Activated B cell treated with CpG ODN at 0.5 μM for 24 hours (primary cell): ENCODE measurements at regions not wholly inside any gene's neighbourhood (a gene's known extent, or its start where the extent isn't known, plus 50 kb on each side); places are given as distances from the start of the nearest gene placed in this dataset.

Experiments used
- ATAC-seq: fragments of 200-7000 bp; cut with Tn5 transposase; one replicate; pipeline ENCODE4 v1.10.0; 2021; ENCODE audit warnings: low read depth, mild to moderate bottlenecking, moderate library complexity
- CTCF ChIA-PET: fragments of 350-600 bp; sonication (Branson Sonifier 250); formaldehyde crosslinking; loops from one replicate; lab custom pipeline; 2021; ENCODE audit warnings: antibody characterized with exemption; lab: Charles Lee
- POLR2A ChIA-PET: fragments of 350-600 bp; sonication (Branson Sonifier 250); formaldehyde crosslinking; loops from one replicate; lab custom pipeline; 2021; ENCODE audit warnings: antibody characterized with exemption; lab: Charles Lee
- DNase-seq: peaks from one replicate; pipeline ENCODE4 v3.0.0; 2022
- H3K27ac Mint-ChIP-seq: one replicate; pipeline ENCODE4 v1.8.0; 2020; ENCODE audit warnings: mixed read lengths
- H3K27me3 Mint-ChIP-seq: one replicate; pipeline ENCODE4 v1.8.0; 2021; ENCODE audit warnings: mixed read lengths
- H3K36me3 Mint-ChIP-seq: one replicate; pipeline ENCODE4 v1.8.0; 2021; ENCODE audit warnings: low read depth, mixed read lengths
- H3K4me1 Mint-ChIP-seq: one replicate; pipeline ENCODE4 v1.8.0; 2021; ENCODE audit warnings: mixed read lengths
- H3K4me3 Mint-ChIP-seq: one replicate; pipeline ENCODE4 v1.8.0; 2020; ENCODE audit warnings: mild to moderate bottlenecking, mixed read lengths
- H3K9me3 Mint-ChIP-seq: one replicate; pipeline ENCODE4 v1.8.0; 2020; ENCODE audit warnings: mixed read lengths
- intact Hi-C: fragments of 100-400 bp; cut with micrococcal nuclease; formaldehyde crosslinking; loops from one replicate; pipeline ENCODE4 v1.15.1; 2024
- TF ChIP-seq, protein P1 (sequence below): fragments of 200-600 bp; IDR thresholded peaks from one replicate; pipeline ENCODE4 v1.8.0; 2022; ENCODE audit warnings: antibody characterized with exemption, mild to moderate bottlenecking

DNA sequence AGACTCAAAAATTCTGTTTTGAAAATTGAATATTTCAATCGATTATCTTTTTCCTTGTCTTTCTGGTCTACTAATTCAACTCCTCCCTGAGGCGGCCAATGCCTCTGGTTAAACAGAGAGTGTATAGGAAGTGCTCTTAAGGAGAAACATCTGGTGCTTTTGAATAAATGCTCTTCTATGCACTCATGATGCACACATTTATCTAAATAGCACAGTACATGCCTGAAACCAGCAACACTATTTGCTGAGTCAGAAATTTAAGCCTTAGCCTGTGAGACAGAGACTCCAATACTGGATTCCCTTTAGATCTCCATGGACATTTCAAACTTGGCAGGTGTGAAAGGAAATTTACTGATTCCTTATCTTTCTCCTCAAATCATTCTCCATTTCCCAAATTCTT lies 118.6 kb downstream of the SLIT2 start:
- no peaks in the 10 kb centered on the region for H3K36me3 Mint-ChIP-seq
- ATAC-seq (no peak), DNase-seq (no peak)
- no peak overlapping the region for H3K4me3 Mint-ChIP-seq
- intact Hi-C loops: no loop called here
- CTCF ChIA-PET: no interaction called here
- no peaks in the 10 kb centered on the region for H3K4me1 Mint-ChIP-seq
- H3K9me3 Mint-ChIP-seq: no peaks in the 10 kb centered on the region
- TF ChIP-seq, protein P1, sequence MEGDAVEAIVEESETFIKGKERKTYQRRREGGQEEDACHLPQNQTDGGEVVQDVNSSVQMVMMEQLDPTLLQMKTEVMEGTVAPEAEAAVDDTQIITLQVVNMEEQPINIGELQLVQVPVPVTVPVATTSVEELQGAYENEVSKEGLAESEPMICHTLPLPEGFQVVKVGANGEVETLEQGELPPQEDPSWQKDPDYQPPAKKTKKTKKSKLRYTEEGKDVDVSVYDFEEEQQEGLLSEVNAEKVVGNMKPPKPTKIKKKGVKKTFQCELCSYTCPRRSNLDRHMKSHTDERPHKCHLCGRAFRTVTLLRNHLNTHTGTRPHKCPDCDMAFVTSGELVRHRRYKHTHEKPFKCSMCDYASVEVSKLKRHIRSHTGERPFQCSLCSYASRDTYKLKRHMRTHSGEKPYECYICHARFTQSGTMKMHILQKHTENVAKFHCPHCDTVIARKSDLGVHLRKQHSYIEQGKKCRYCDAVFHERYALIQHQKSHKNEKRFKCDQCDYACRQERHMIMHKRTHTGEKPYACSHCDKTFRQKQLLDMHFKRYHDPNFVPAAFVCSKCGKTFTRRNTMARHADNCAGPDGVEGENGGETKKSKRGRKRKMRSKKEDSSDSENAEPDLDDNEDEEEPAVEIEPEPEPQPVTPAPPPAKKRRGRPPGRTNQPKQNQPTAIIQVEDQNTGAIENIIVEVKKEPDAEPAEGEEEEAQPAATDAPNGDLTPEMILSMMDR: no peak
- POLR2A ChIA-PET: no interaction called here
- H3K27me3 Mint-ChIP-seq: no peaks in the 10 kb centered on the region
- no peak overlapping the region for H3K27ac Mint-ChIP-seq

DNA sequence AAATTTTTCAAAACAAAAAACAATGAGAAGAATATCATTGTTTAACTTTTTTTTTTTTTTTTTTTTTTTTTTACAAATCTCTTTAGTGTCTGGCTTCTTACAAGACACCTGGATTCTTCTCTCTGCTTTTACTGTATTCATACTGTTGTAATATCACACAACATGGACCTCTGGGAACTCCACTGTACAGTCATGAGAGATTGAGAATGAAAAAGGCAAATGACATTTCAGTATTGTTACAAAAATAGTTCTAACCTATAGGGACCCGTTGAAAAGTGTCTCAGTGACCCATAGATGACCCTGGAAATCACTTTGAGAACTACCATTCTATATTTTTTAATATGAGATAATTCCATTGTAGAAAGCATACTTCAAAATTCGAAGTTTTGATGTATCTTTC lies 124.4 kb downstream of the SLIT2 start:
- H3K9me3 Mint-ChIP-seq: no peaks in the 10 kb centered on the region
- TF ChIP-seq, protein P1: no peak
- CTCF ChIA-PET: no interaction called here
- H3K27ac Mint-ChIP-seq: no peak overlapping the region
- POLR2A ChIA-PET: no interaction called here
- no peaks in the 10 kb centered on the region for H3K27me3 Mint-ChIP-seq
- ATAC-seq: no peak
- H3K4me3 Mint-ChIP-seq: no peak overlapping the region
- DNase-seq: no peak
- no peaks in the 10 kb centered on the region for H3K36me3 Mint-ChIP-seq
- intact Hi-C loops: no loop called here
- H3K4me1 Mint-ChIP-seq: no peaks in the 10 kb centered on the region

DNA sequence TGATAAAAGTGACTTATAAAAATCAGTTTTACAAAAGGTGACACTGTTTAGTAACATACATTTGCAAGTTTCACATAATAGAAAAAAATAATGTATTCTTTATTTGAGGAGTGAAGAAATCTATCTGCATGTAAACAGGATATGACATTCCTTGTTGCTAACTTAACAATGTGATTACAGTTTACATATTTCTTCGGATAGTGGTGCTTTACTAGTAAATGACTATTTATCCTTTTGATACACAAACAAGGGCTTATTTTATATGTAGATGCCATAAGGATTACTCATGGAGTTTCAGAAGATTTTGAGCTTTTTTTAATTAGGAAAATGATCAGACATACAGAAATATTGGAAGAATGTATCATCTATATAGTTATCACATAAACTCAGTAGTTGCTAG lies 126.5 kb downstream of the SLIT2 start:
- Mint-ChIP-seq H3K4me3 (no peak overlapping the region), H3K4me1 (no peaks in the 10 kb centered on the region), H3K36me3 (no peaks in the 10 kb centered on the region), H3K27ac (no peak overlapping the region), H3K9me3 (no peaks in the 10 kb centered on the region), H3K27me3 (no peaks in the 10 kb centered on the region)
- TF ChIP-seq, protein P1: no peak
- intact Hi-C loops: no loop called here
- ChIA-PET POLR2A (no interaction called here), CTCF (no interaction called here)
- ATAC-seq: no peak
- no peak for DNase-seq

DNA sequence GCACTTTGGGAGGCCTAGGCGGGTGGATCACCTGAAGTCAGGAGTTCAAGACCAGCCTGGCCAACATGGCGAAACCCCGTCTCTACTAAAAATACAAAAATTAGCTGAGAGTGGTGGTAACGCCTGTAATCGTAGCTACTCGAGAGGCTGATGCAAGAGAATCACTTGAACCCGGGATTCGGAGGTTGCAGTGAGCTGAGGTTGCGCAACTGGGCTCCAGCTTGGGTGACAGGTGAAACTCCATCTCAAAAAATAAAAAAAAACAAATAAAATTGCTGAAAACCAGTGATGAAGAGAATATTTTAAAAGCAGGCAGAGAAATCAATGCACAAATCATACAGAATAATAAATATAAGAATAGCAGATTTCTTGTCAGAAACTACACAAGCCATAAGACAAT lies 129.3 kb downstream of the SLIT2 start:
- H3K27me3 Mint-ChIP-seq: no peaks in the 10 kb centered on the region
- POLR2A ChIA-PET: no interaction called here
- no peaks in the 10 kb centered on the region for H3K4me1 Mint-ChIP-seq
- ATAC-seq: no peak
- H3K27ac Mint-ChIP-seq: no peak overlapping the region
- no peaks in the 10 kb centered on the region for H3K36me3 Mint-ChIP-seq
- TF ChIP-seq, protein P1: no peak
- intact Hi-C loops: no loop called here
- no peak for DNase-seq
- no peak overlapping the region for H3K4me3 Mint-ChIP-seq
- CTCF ChIA-PET: no interaction called here
- H3K9me3 Mint-ChIP-seq: no peaks in the 10 kb centered on the region

DNA sequence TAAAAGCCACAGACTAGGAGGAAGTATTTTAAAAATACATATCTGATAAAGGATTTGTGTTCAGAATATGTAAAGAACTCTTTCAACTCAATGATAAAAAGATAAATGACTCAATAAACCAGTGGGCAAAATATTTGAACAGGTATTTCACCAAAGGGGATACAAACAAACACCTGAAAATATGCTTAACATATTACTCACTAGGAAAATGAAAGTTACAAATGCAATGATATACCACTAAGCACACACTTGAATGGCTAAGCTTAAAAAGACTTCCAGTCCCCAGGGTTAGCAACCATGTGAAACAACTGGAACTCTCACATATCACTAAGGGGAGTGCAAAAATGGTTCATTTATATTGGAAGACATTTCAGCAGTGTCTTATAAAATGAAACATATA lies 131.6 kb downstream of the SLIT2 start:
- ATAC-seq (no peak), DNase-seq (no peak)
- Mint-ChIP-seq H3K36me3 (no peaks in the 10 kb centered on the region), H3K27me3 (no peaks in the 10 kb centered on the region), H3K4me1 (no peaks in the 10 kb centered on the region), H3K27ac (no peak overlapping the region), H3K9me3 (no peaks in the 10 kb centered on the region), H3K4me3 (no peak overlapping the region)
- POLR2A ChIA-PET: interaction anchor here (0.6 kb wide), 1 partner anchor 361 kb away, joined by 3 read pairs; no protein-coding TSS in a partner anchor
- intact Hi-C loops: no loop called here
- TF ChIP-seq, protein P1: no peak
- CTCF ChIA-PET: no interaction called here
